Endothelial cell of umbilical vein (primary cell): ENCODE measurements at regions not wholly inside any gene's neighbourhood (a gene's known extent, or its start where the extent isn't known, plus 50 kb on each side); places are given as distances from the start of the nearest gene placed in this dataset.

Source experiments
- EZH2 ChIP-seq: IDR thresholded peaks from 2 replicates; pipeline ENCODE4 v1.6.1; 2012; ENCODE audit warnings: borderline replicate concordance, low read depth, mild to moderate bottlenecking, moderate library complexity, low read length, inconsistent platforms; ENCODE audit not compliant: severe bottlenecking
- POLR2A ChIP-seq: IDR thresholded peaks from 2 replicates; pipeline ENCODE4 v1.6.1; 2012; ENCODE audit warnings: low read depth, mild to moderate bottlenecking, control low read depth, low read length

DNA sequence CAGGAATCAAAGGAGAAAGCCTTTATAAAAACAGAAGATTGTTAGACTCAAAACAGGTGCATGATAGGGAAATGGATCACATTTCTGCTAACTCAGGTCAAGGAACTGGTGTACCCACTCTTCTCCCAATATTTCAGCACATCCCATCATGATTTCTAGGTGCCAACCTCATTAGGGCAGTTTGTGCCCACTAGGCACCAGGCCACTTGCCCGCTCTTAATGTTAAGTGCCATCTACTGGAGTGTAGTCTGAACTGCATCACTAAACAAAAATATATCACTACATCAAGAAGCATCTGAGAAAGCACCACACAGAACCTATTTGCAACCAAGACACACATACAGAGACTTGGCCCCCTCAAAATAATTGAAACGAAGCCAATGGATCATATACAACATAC is 140.4 kb upstream of the GRID2 start:
- TF ChIP-seq POLR2A (no peak), EZH2 (no peak)
